ENCODE measurements at regions not wholly inside any gene's neighbourhood (a gene's known extent, or its start where the extent isn't known, plus 50 kb on each side); places are given as distances from the start of the nearest gene placed in this dataset.
"Not testable (repeated sequence)": the region's sequence is repeated elsewhere in the genome, so short reads cannot be mapped to it uniquely, and the experiment has no call there.

DNA sequence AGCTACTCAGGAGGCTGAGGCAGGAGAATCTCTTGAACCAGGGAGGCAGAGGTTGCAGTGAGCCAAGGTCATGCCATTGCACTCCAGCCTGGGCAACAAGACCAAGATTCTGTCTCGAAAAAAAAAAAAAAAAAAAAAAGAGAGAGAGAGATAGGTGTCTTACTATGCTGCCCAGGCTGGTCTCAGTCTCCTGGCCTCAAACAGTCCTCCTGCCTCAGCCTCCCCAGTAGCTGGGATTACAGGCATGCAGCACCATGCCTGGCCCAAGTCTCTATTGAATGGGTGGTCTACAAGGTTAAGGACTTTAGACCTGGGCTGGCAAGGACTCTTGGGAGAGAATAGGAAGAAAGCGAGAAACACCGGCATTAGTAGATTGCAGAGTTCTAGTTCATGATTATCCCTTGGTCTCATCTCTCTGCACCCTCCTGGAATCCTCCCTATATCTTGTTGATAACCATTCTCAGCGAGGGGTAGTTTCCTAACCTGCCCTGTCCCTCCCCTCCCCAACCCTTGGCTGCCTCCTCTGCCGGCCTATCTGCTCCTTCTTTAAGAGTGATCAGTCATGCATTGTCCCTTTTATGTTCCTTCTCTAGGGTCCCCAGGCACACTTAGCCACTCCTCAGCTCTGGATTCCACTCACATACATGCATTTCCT is 128.1 kb upstream of the MAP1LC3B2 start:
- no peak for DNase-seq (ENCODE audit: low spot score)

DNA sequence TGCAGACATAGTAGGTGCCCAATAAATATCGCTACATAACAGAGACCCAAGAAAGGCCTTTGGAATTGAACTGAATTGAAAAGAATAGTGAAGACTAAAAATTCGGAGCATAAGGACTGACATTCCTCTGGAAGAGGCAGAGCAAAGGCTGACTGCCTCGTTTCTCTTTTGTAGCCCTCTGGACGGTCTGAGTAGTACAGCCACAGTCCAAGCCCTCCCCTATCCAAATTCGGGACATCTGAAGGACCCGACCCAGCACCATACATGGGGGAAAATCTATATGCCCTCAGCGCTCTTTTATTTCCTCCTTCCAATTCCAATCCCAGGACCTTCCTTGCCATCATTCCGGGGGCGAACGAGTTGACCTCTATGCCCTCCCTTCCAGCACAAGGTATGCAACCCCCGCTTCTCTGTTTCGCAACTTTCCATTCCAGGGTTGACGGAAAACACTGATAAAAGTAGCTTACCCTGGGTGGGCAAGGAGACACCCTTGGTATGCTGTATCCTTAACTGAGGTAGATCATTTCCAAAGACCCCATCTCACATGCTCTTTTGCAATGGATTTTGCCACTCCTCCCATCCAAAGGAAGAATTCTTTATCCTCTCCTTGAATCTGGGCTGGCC is 127.4 kb upstream of the MAP1LC3B2 start:
- DNase-seq (ENCODE audit: low spot score) = no peak

DNA sequence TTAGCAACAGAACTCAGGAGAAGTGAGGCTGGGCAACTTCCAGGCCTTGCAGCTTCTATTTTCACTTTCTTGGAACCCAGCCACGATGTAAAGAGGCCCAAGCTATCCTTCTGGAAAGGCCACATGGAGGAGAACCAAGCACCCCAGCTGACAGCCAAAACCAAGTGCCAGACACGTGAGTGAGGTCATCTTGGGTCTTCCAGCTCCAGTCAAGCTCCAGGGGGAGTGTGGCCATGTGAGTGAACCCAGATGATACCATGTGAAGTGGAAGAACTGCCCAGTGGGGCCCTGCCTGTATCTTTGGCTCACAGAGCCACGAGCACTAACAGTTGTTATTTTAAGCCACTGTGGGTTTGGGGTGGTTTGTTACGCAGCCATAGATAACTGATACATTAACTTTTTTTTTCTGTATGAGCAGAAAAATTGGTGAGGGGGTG is 126.8 kb upstream of the MAP1LC3B2 start:
- DNase-seq (ENCODE audit: low spot score) = no peak

DNA sequence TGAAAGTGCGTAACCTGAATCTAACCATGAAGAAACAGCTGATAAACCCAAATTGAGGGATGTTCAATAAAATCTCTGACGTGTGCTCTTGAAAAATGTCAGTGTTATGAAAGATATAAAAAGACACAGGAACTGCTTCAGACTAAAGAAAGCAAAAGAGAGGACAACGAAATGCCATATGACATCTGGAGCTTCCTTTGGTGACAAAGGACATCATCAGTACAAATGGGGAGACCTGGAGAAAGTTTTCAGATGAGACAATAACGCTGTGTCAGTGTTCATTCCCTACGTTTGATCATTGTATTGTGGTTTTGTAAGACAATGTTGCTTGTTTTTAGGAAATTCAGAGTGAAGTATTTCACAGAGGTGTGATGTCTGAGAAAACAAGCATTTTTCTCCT is 125.9 kb upstream of the MAP1LC3B2 start:
- no peak for DNase-seq (ENCODE audit: low spot score)

DNA sequence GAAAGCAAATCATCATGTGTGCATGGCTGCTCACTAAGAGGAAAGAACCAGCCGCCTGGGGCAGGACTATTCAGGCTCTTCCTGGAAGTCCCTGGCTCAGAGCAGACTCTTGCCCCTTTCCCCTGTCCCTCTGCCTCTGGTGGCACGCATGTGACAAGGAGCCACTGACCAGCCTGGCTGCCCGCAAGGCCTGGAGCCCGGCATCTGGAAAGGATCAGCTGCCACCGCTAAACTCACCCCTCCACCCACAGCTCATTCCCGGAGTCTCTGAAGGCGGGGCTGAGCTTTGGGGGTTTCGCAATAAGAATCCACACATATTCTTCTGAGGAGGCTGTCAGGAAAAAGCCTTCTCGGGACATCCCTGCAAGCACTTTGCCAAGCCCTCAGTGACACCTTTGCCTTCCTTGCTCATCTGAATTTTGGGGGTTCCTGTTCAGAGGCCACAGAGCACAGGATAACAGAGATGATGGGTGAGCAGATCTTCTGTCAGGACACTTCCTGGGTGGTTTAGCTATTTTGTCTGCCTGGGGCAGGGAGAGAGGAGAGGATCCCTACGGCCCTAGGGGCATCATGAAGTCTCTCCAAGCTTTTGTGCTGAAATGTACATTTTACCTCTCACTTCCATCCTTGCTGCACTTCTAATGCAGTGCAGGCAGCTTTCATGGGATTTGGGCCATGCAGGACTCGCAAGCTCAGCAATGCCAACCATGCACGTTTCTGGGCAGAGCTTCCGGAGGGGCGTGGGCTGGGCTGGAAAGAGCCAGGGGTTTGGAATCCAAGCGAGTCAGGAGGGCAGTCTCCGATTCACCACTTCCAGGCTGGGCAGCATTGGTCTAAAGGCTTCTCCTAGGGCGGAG is 124.8 kb upstream of the MAP1LC3B2 start:
- no peak for DNase-seq (ENCODE audit: low spot score)

GRCh38 chr12:116435984-116436383 is 123.2 kb upstream of the MAP1LC3B2 start:
- DNase-seq (ENCODE audit: low spot score) = no peak

DNA sequence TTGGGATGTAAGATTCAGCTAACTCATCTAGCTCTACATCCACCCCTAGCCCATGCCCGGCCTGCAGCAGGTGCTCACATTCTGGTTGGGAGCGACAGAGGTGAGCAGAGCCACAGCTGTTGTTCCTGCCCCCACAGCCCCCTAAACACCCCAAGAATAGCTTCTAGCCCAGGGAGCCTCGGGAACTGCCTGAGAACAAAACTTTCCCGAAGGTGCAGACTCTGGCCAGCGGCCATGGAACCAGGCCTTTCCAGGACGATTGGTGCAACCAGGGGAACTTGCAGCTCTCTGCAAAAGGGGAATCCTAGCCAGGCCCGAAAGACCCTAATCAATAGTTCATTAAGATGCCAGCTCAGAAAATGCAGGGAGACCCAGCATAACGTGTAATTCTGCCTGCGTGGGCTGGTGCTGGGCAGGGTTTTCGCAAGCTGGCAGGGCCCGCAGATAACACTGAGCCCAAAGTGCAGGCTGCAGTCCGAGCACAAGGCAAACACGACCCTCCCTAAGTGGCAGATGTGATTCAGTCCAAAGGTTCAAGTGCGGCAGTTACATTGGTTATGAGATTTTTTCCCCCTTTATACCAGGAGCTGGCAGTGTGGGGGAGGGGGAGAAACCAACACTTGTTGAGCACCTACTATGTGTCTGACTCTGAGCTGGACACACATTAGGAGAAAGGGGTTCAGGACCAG is 122.5 kb upstream of the MAP1LC3B2 start:
- no peak for DNase-seq (ENCODE audit: low spot score)

- no peak for DNase-seq (ENCODE audit: low spot score)
These were observed 117.9 kb upstream of the MAP1LC3B2 start for GRCh38 chr12:116441292-116441691.

GRCh38 chr12:116442304-116442703 is 116.9 kb upstream of the MAP1LC3B2 start:
- no peak for DNase-seq (ENCODE audit: low spot score)

DNA sequence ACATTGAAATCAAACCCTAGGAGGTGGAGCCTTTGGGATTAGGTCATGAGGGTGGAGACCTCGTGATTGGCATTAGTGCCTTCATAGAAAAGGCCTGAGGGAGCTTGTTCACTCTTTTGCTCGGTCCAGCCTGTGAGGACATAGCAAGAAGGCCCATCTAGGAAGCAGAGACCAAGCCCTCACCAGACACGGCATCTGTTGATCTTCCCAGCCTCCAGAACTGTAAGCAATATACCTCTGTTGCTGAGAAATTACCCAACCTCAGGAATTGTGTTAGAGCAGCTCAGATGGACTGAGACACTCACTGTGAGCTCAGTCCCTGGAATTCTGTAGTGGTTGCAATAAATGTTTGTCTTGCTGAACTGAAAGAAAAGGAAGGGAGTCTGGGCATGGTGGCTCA is 116.2 kb upstream of the MAP1LC3B2 start:
- no peak for DNase-seq (ENCODE audit: low spot score)

- no peak for DNase-seq (ENCODE audit: low spot score)
These were observed 115.2 kb upstream of the MAP1LC3B2 start for GRCh38 chr12:116443821-116444589.

GRCh38 chr12:116444590-116444943 is 114.6 kb upstream of the MAP1LC3B2 start:
- DNase-seq (ENCODE audit: low spot score) = no peak

GRCh38 chr12:116448165-116448739 is 110.9 kb upstream of the MAP1LC3B2 start:
- DNase-seq (ENCODE audit: low spot score) = no peak

GRCh38 chr12:116450406-116450910 is 108.7 kb upstream of the MAP1LC3B2 start:
- no peak for DNase-seq (ENCODE audit: low spot score)

GRCh38 chr12:116452975-116453374 is 106.2 kb upstream of the MAP1LC3B2 start:
- DNase-seq (ENCODE audit: low spot score) = not testable (repeated sequence)

DNA sequence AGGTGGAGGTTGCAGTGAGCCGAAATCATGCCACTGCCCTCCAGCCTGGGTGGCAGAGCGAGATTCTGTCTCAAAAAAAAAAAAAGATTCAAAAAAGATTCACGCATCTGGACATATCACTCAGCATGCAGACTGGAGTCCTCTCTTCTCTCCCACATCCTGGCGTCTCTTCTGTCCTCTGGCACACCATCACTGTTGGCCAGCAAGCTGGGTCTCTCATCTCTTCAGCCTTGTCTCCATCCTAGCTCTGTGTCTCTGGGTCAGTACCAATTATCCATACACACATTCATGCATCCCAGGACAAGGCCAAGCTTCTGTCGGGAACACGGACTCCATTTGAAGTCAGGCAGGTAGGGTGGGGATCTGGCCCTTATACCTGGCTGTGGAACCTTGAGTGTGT is 105.5 kb upstream of the MAP1LC3B2 start:
- DNase-seq (ENCODE audit: low spot score) = no peak

- no peak for DNase-seq (ENCODE audit: low spot score)
These were observed 105.1 kb upstream of the MAP1LC3B2 start for GRCh38 chr12:116454076-116454475.

GRCh38 chr12:116454950-116455447 is 104.2 kb upstream of the MAP1LC3B2 start:
- no peak for DNase-seq (ENCODE audit: low spot score)

- no peak for DNase-seq (ENCODE audit: low spot score)
These were observed 103.4 kb upstream of the MAP1LC3B2 start for GRCh38 chr12:116455540-116456329.
